Endothelial cell of umbilical vein (primary cell): ENCODE measurements at regions not wholly inside any gene's neighbourhood (a gene's known extent, or its start where the extent isn't known, plus 50 kb on each side); places are given as distances from the start of the nearest gene placed in this dataset.

Experiments
- EZH2 ChIP-seq: IDR thresholded peaks from 2 replicates; pipeline ENCODE4 v1.6.1; 2012; ENCODE audit warnings: borderline replicate concordance, low read depth, mild to moderate bottlenecking, moderate library complexity, low read length, inconsistent platforms; ENCODE audit not compliant: severe bottlenecking
- JUN ChIP-seq: IDR thresholded peaks from 2 replicates; pipeline ENCODE4 v1.6.1; 2011; ENCODE audit warnings: borderline replicate concordance, low read depth; ENCODE audit not compliant: insufficient read length, insufficient read depth
- POLR2A ChIP-seq: IDR thresholded peaks from 2 replicates; pipeline ENCODE4 v1.6.1; 2012; ENCODE audit warnings: low read depth, mild to moderate bottlenecking, control low read depth, low read length
- POLR2AphosphoS5 ChIP-seq: IDR thresholded peaks from 2 replicates; pipeline ENCODE4 v1.6.1; 2012; ENCODE audit warnings: low read depth, mild to moderate bottlenecking, control low read depth, low read length, moderate library complexity; ENCODE audit not compliant: insufficient read depth
- TF ChIP-seq, protein P1 (sequence below), 2 donors: IDR thresholded peaks; 1 replicate in 1 of 2; 2 replicates in 1 of 2; pipeline ENCODE4 v1.5.1; 2011; ENCODE audit warnings: low read length in 2 of 2, mild to moderate bottlenecking in 2 of 2, moderate library complexity in 2 of 2, control low read depth in 1 of 2, inconsistent platforms in 1 of 2, low read depth in 1 of 2; ENCODE audit not compliant: insufficient read depth in 1 of 2; ENCODE audit errors: extremely low read depth in 1 of 2

- TF ChIP-seq, protein P1, sequence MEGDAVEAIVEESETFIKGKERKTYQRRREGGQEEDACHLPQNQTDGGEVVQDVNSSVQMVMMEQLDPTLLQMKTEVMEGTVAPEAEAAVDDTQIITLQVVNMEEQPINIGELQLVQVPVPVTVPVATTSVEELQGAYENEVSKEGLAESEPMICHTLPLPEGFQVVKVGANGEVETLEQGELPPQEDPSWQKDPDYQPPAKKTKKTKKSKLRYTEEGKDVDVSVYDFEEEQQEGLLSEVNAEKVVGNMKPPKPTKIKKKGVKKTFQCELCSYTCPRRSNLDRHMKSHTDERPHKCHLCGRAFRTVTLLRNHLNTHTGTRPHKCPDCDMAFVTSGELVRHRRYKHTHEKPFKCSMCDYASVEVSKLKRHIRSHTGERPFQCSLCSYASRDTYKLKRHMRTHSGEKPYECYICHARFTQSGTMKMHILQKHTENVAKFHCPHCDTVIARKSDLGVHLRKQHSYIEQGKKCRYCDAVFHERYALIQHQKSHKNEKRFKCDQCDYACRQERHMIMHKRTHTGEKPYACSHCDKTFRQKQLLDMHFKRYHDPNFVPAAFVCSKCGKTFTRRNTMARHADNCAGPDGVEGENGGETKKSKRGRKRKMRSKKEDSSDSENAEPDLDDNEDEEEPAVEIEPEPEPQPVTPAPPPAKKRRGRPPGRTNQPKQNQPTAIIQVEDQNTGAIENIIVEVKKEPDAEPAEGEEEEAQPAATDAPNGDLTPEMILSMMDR (IDR thresholded peaks at IDR 0.05; ENCODE audit: extremely low read depth in 1 of 2, insufficient read depth in 1 of 2, low read depth in 1 of 2, low read length in 2 of 2): no peak
- TF ChIP-seq POLR2AphosphoS5 (no peak), POLR2A (no peak), EZH2 (no peak), JUN (no peak)
Observed at GRCh38 chrX:39304746-39305145, 503.5 kb downstream of the MID1IP1 start.
